Epidermal melanocyte (primary cell): ENCODE measurements at regions not wholly inside any gene's neighbourhood (a gene's known extent, or its start where the extent isn't known, plus 50 kb on each side); places are given as distances from the start of the nearest gene placed in this dataset.
"Not testable (repeated sequence)": the region's sequence is repeated elsewhere in the genome, so short reads cannot be mapped to it uniquely, and the experiment has no call there.

Source experiments
- DNase-seq: peaks from one replicate; pipeline ENCODE4 v3.0.0; 2011; ENCODE audit warnings: low spot score; ENCODE audit not compliant: insufficient read length

DNA sequence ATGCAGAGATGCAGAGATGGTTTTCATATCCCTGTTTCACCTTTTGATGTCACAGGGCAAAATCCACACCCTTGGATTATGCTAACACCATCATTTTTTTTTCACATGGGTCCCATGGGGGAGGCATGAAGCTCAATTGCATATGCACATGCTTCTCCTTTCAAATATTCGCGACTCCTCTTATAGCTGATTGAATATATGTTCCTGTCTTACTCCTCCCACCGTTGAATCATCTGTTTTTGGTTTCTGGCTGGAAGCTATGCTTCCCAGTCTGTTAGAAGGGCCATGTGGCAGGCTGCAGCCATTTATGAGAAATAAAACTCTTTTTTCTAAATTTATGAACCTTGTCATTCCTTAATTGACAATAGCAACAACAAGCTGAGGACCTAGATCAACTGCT, 877.9 kb upstream of the CDH18 start:
- DNase-seq = not testable (repeated sequence)

DNA sequence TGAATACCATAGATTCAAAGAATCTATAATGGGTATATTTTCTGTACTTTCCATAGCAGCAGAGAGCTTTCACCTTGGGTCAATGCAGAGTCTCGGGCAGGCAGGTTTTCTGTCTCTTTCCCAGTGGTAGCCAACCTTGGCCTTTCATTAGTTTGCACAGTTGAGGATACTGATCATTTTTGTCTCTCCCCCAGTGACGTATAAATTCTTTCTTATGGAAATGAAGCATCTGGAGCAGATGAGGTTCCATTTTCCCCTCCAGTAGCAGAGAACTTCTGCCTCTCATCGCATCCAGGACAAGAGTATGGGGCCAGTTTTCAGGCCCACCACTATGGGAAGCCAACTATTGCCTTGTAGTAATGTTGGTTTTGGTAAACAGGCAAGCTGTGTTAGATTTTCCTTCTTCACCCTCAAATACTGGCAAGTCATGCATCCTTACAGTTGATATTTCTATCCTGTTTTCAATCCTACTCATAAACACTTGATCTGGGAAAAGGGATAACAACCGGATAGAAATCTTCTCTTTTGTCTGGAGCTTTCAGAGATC, 845.2 kb upstream of the CDH18 start:
- DNase-seq = no peak

GRCh38 chr5:20832204-20833080, 844.4 kb upstream of the CDH18 start:
- DNase-seq = no peak

- DNase-seq = not testable (repeated sequence)
Observed at GRCh38 chr5:20825951-20826350, 838.0 kb upstream of the CDH18 start.

DNA sequence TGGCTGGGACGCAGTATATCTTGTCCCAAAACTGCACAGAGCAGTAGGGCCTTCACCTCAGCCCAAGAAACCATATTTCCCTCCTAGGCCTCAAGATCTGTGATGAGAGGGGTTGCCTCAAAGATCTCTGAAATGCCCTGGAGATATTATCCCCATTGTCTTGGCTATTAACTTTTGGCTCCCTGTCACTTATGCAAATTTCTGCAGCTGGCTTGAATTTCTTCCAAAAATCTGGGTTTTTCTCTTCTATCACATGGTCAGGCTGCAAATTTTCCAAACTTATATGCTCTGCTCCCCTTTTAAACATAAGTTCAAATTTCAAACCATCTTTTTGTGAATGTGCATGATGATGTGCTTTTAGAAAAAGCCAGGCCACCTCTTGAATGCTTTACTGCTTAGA, 809.2 kb upstream of the CDH18 start:
- DNase-seq = not testable (repeated sequence)

GRCh38 chr5:20784755-20785154, 796.8 kb upstream of the CDH18 start:
- DNase-seq = not testable (repeated sequence)

DNA sequence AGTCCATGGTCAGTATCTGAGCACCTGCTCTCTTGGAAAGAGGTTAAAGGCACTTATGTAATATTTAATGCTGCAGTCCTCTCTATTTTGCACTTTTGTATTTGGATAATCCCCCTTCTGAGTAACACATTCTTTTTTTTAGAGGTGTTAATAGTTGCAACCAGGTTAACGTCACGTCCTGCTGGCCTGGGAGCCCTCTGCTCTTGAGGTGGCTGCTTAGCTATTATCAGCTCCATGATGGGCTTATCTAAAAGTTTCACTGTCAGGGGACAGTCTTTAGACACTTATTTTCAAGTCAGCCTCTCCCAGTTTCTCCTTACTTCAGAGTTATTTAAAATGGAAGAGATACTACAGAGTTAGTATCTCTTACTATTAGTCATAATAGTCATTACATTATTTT, 795.5 kb upstream of the CDH18 start:
- DNase-seq = not testable (repeated sequence)

DNA sequence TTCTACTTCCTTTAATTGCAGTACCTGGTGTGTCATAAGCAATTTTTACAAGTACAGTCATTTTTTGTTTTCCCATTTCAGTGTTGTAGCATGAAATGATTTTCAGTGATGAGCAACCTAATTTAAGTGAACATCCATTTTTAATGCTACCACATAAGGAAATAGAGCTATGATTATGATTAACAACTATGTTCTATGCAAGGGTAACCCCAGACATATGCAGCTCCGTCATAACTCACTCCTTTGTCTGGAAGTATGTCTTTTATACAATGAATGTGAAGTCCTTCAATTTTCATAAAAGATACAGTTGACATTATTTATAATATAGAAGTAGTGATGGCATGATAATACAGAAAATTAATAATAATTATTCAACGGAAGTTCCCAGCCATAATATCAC, 783.3 kb upstream of the CDH18 start:
- DNase-seq = not testable (repeated sequence)

GRCh38 chr5:20765074-20765473, 777.1 kb upstream of the CDH18 start:
- not testable (repeated sequence) for DNase-seq

GRCh38 chr5:20759459-20759858, 771.5 kb upstream of the CDH18 start:
- DNase-seq = not testable (repeated sequence)

DNA sequence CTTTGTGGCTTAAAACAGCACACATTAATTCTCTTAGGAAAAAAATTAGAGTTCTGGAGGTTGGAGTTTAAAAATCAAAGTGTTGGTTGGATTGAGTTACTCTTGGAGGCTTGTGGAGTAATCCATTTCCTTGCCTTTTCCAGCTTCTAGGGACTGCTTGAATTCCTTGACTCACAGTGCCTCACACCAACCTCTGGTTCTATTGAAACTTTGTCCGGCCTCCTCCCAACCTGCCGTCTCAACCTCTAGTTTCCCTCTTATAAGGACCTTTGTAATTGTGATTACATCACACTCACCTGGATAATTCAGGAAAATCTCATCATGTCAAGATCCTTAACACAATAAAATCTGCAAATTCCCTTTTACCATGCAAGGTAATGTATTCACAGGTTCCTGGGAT, 764.2 kb upstream of the CDH18 start:
- not testable (repeated sequence) for DNase-seq

- DNase-seq = not testable (repeated sequence)
Observed at GRCh38 chr5:20735715-20736114, 747.7 kb upstream of the CDH18 start.

DNA sequence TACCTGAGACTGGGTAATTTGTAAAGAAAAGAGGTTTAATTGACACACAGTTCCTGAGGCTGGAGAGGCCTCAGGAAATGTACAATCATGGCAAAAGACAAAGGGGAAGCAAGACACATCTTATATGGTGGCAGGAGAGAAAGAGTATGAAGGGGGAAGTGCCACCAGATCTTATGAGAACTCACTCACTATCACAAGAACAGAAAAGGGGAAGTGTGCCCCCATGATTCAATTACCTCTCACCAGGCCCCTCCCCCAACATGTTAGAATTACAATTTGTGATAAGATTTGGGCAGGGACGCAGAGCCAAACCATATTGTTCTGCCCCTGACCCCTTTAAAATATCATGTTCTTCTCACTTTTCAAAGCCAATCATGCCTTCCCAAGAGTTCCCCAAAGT, 744.2 kb upstream of the CDH18 start:
- DNase-seq = not testable (repeated sequence)

DNA sequence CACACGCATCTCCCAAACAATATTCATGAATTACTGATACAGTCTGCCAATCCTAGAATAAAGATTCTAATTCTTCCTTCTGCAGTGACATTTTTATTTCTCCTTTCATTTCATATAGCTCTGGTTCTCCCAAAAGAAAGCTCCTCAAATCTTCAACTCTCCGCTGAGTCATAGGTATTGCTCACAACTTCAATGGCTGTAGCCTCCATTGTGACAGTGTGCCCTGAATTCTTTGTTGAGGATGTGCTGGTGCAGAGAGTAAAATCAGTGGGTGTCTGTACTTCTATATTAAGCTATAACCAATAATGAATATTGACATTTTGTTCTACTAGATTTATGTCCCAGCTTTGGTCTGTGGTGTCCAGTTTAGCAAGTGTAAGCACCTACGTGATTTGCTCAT, 733.3 kb upstream of the CDH18 start:
- not testable (repeated sequence) for DNase-seq

- not testable (repeated sequence) for DNase-seq
Observed at GRCh38 chr5:20711520-20712155, 723.6 kb upstream of the CDH18 start.

- not testable (repeated sequence) for DNase-seq
Observed at GRCh38 chr5:20707634-20708033, 719.6 kb upstream of the CDH18 start.

DNA sequence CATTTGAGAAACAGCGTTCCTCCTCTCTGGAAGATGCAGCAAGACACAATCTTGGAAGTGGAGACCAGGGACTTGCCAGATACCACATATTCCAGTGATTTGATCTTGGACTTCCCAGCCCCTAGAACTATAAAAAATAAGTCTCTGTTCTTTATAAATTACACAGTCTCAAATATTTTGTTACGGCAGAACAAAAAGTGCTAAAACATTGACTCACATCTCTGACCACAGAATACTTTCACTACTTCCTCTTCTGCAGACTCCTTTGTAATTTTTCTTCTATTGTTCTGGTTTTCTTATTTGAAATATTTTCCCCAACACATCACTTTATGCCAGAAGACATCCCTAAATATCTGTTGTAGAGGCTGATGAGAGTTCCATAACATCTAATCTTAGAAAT, 706.1 kb upstream of the CDH18 start:
- no peak for DNase-seq

DNA sequence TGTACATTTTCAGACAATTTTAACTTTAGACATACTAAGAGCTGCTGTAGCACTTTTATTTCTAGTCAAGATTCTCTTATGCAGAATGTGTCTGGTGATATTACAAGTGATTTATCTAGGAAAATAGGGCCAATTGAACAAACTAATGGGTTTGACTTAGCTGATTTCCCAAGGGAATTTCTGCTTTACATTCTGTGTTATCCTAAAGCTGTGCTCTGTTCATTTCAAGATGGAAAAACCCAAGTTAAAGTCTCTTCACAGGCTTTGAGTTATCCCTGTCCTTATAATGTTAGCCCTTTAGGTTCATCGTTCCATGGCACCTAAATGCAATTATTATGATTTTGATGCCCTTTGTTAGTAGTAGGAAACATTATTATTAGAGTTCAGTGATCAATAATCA, 704.9 kb upstream of the CDH18 start:
- DNase-seq = no peak

DNA sequence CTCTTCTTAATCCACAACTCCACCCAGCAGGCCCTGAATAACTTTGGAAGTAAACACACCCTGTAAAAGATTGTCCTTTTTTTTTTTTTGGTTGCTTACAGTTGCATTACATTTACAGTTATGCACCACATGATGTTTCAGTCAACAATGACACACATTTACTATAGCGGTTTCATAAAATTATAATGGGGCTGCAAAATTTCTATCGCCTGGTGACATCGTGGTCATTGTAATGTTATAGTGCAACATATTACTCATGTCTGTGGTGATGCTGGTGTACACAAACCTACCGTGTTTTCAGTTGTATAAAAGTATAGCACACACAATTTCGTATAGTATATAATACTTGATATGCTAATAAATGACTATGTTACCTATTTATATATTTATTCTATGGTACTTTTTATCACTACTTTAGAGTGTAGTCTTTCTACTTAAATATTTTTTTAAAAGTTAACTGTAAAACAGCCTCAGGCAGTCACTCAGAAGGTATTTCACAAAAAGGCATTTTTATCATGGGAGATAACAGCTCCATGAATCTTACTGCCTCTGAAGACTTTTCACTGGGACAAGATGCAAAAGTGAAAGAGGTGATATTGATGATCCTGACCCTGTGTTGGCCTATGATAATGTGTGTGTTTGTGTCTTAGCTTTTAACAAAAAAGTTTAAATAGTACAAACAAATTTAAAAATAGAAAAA, 695.4 kb upstream of the CDH18 start:
- DNase-seq = no peak

DNA sequence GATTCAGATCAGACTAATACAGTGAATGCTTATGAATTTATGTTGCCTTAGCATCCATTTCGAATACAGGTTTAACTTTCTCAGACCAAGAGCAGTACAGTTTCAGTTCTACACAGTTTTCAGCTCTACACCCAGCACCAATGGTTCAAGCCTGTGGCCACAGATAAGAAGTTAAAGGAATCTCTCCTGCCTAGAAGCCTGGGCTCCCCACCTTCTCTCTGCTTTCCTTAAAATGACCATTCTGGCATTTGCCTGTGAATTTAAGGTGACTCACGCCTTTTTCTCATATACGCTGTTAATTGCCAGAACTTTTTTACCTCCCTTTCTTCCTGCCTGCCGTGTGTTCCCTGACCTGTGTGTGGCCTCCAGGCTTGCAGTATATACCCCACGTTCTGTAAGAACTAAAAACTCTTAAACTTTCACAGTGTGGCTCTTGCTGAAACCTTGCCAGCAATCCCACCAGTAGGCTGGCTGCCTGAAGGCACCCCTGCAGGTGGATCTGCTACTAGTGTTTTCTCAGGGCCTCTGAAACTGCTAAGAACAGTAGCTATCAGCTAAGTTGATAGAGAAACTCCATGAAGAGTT, 692.8 kb upstream of the CDH18 start:
- no peak for DNase-seq

DNA sequence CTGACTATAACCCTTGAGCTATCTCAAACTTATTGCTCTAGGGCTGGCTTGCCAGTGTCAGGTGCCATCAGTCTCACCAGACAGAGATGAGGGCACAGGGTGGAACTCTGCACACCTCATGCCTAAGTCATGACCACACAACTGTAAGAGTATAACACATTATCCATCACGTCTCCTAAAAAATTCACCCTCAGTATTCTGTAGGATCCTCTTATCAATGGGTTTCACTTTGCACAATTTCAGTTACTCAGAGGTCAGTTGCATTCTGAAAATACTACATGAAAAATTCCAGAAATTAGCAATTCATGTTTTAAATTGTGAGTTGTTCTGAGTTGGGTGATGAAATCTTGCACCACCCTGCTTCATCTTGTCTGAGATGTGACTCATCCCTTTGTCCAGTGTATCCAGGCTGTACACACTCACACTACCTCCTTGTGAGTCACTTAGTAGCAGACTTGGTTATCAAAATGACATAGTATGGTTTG, 690.9 kb upstream of the CDH18 start:
- no peak for DNase-seq
